Kidney tubule cell (primary cell): ENCODE measurements at regions not wholly inside any gene's neighbourhood (a gene's known extent, or its start where the extent isn't known, plus 50 kb on each side); places are given as distances from the start of the nearest gene placed in this dataset.
A peak's percentile ranks its signal among the peaks of the same experiment; 100 is the strongest.

Experiments used
- DNase-seq: peaks from one replicate; pipeline ENCODE4 v3.0.0-alpha.2; 2018; ENCODE audit warnings: low spot score

DNA sequence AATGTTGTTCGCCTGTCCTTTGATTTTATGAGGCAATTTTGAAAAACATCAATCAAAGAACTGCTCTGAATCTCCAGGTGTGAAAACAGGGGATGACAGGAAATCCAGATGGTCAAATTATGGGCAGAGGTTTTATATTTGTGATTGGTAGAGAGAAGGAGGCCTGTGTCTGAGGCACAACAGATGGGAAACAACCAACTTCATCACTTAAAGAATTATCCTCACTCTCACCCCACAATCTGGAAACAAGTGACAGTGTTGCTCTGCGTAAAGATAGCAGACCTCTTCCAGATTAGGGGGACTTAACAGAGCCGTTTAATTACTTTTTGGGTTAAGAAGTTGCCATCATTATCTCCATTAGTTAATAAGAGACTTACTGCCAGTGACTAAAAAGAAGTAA, 64.1 kb upstream of the EGLN3 start:
- no peak for DNase-seq

DNA sequence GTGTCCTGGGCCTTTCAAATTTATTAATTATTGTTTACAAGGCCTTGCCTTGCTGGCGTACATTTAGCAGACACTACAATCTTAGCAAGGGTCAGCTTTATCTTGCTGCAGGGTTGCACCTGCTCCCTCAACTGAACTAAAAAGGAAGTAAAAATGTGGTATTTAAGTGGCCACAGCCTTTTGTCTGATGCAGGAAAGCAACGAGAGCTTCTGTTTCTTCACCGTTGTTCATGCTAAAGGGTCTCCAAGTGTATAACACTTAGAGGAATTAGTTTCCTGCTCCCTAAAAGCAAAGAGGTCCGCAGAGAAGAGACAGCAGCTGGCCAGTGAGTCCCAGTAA, 62.8 kb upstream of the EGLN3 start:
- no peak for DNase-seq

- peak; percentile 44 for DNase-seq
Observed at GRCh38 chr14:34012978-34013720, 62.3 kb upstream of the EGLN3 start.

DNA sequence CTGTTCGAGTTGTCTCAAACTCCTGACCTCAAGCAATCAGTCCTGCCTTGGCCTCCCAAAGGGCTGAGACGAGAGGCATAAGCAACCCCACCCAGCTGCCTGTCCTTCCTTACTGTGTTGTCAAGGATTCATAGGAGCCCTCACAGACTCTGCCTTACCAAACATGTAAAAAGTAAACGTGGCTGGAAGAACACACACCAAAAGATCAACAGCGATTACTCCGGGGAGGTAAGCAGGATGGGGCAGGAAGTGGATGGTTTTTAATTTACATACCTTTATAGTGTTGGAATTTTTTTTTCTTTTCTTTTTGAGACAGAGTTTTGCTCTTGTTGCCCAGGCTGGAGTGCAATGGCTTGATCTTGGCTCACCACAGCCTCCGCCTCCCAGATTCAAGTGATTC, 61.5 kb upstream of the EGLN3 start:
- DNase-seq = no peak

GRCh38 chr14:34009956-34010355, 59.1 kb upstream of the EGLN3 start:
- DNase-seq = no peak

DNA sequence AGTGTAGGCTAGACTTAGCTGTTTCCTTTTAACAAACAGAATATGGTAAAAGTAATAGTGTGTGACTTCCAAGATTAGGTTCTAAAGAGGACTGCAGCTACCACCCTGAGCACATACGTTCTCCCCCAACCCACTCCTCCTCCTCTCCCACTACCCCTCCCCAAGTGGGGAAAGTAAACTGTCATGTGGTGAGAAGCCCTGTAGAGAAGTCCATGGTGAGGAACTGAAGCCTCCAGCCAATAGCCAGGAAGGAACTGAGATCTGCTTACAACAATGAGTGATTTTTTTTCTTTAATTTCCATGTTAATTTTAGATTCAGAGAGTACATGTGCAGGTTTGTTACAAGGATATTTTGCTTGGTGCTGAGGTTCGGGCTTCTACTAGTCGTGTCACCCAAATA, 57.0 kb upstream of the EGLN3 start:
- no peak for DNase-seq

DNA sequence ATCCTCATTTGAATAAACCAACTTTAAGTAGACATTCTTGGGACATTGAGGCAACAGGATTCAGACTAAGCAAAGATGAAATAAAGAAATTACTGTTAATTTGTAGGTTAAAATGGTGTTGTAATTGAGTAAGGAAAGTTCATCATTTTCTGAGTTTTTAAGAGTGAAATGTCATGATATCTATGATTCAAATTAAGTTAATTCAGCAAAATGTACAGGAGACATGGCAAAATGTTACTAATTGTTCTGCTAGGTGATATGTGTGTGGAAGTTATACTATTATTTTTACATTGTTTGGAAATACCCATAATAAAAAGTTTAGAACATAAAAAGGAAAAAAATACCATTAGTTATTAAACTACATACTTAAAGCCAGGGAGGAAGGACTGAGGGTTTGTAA, 55.0 kb upstream of the EGLN3 start:
- DNase-seq = no peak

DNA sequence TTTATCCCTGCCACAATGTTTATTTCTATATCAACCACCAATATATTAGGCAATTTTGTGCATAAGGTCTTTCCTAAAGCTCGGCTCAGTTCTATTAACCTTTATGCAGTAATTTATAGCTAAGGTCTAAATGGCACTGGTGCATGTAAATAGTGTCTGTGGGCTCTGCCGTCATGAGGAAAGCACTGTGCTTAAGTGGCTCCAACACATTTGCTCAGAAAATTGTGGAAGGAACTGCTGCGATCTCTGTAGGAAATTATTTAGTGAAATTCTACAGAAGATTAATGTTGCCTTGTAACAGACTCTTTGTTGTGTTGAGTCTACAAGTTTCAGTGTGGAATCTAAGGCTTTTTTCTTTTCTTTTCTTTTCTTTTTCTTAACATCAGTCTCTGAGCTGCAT, 54.0 kb upstream of the EGLN3 start:
- no peak for DNase-seq

DNA sequence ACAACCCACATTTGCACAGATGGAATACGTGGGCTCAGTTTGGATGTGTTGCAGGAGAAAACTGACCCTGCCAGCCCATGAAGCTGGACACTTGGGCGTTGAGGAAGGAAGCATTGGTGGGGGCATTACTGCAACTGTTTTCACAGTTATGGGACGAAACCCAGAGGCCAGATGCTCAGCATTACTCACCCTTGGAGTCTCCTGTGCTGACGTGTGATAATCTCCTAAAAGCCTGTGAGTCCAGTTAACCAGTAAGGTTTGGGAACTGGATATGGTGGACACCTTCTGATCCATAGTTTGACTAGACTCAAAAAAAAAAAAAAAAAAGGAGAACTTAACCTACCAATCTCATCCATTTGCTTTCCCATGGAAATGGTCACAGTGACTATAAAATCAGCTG, 52.8 kb upstream of the EGLN3 start:
- DNase-seq = no peak

- no peak for DNase-seq
Observed at GRCh38 chr14:34003082-34003668, 52.3 kb upstream of the EGLN3 start.
